ENCODE measurements at regions not wholly inside any gene's neighbourhood (a gene's known extent, or its start where the extent isn't known, plus 50 kb on each side); places are given as distances from the start of the nearest gene placed in this dataset.

GRCh38 chr10:130809761-130810515, 501.6 kb downstream of the TCERG1L start:
- DNase-seq: no peak

- DNase-seq: no peak
Measured at GRCh38 chr10:130810856-130811255, 500.7 kb downstream of the TCERG1L start.

DNA sequence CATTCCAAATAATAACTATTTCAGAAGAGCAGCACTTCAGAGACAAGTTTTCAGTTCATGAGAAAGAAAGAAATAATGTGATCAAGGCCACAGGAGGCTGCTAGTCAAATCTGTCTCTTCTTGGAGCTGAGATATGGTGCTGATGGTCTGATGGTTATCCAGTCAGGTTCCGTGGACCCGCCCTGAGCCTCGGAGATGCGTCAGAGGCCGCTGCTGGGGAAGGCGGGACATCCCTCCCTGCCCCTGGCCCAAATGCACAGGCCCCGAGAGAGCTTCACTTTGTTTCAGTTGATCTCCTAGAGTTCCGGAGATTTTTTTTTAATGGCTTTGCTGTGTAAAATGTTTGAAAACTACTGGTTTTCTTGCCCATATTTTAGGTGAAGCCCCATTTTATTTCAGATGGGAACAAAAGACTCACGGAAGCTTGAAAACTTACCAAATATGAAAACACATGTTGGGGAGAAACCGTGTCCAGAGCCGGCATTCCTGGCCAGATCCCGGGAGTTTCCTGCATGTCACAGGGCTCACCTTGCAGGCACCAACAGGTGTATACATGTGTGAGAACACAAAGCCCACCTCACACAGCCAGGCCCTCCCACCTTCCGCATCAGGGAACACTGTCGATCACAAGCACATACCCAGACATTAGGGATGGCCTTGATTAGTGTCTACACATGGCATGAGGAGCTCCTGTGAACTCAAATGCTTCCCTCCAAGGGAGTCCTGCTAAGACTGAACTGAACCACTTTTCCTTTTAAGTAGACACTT, 499.0 kb downstream of the TCERG1L start:
- no peak for DNase-seq

GRCh38 chr10:130814610-130815009, 496.9 kb downstream of the TCERG1L start:
- no peak for DNase-seq

GRCh38 chr10:130816116-130816901, 495.2 kb downstream of the TCERG1L start:
- DNase-seq: no peak

DNA sequence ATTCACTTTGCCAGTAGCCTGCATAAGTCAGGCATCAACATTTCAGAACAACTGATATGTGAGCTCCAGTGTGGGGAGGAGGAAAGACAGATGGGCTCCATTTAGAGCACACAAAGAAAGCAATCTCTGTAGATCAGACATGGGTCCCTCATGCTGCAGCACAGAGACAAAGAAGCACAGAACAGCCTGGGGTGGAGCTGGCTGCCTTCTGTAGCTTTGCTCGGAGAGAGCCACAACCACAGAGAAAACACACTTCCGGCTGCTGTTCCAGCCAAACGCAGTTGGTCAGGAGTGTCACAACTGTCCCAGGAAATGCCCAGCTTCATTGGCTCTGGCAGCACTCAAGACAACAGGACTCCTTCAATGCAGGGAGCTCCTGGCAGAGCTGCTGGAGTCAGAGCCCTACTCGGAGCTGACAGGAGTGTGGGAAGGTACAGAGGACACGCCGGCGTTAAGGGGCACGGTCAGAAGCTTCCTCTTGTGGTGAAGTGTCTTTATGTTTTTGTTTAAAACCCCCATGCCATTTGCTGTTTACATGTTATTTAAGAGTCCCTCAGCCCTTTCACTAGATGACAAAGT, 494.4 kb downstream of the TCERG1L start:
- no peak for DNase-seq

GRCh38 chr10:130817674-130818073, 493.8 kb downstream of the TCERG1L start:
- DNase-seq: no peak

DNA sequence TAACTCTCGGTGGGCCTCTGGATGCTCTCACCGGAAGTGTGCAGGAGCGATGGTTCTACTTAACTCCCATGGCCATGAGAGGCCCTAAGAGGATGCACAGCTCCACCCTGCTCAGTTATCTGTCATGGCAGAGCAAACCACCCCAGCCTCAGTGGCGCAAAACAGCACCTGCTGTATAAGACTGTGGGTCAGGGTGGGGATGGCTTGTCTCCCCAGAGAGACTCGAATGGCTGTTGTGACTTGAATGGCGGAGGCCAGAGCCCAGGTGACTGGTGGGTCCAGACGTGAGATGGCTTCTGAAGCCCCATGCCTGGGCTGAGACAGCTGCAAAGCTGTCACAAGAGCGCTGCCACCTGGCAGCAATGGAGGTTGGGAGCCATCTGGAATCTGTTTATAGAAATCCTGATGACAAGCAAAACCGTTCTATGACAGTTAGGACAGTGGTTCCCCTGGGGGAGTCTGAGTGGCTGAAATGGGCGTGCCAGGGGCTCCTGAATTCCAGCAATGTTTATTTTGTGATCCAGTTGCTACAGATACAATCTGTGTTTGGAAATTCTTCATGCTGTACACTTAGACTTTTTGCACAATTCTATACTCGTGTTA, 490.5 kb downstream of the TCERG1L start:
- DNase-seq: no peak

- no peak for DNase-seq
Measured at GRCh38 chr10:130824230-130825014, 487.1 kb downstream of the TCERG1L start.

DNA sequence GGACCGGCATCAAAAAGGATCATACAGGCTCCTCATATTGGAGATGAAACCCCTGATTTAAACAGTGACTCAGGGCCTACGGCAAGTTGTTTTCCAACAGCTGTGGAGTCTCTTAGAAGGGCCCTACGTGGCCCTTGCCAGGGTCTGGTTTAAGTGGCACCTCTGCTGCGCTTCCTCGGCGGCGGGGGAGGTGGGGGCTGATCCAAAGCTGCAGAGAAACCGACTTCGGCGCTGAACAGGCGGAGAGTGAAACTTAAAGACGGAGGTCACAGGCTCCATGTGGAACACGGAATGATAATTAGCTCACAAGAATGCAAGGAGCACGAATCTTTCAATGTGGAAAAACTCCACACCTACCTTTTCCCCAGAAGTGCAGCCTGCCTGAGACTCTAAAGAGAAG, 477.9 kb downstream of the TCERG1L start:
- no peak for DNase-seq

DNA sequence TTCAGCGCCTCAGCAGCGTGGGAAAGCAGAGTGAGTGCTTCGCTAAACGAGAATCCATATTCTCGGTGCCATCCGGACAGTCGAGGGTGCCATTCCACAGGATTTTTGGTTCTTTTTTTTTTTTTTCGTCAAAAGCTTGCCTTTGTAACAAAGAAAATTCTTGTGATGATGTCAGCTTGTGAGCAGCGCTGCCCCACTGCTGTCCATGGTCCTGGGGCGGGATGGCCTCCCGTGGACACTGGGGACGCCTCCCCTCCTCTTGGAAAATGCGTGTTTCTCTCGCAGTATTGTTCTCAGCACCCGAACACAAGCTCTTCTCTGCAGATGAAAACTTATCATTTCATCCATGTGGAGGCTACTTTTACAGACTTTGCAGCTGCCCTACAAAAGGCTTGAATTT, 477.4 kb downstream of the TCERG1L start:
- DNase-seq: no peak

- DNase-seq: no peak
Measured at GRCh38 chr10:130834573-130834972, 476.9 kb downstream of the TCERG1L start.

- DNase-seq: no peak
Measured at GRCh38 chr10:130835068-130835467, 476.5 kb downstream of the TCERG1L start.

- no peak for DNase-seq
Measured at GRCh38 chr10:130836344-130836743, 475.2 kb downstream of the TCERG1L start.

- no peak for DNase-seq
Measured at GRCh38 chr10:130843051-130843653, 468.4 kb downstream of the TCERG1L start.

DNA sequence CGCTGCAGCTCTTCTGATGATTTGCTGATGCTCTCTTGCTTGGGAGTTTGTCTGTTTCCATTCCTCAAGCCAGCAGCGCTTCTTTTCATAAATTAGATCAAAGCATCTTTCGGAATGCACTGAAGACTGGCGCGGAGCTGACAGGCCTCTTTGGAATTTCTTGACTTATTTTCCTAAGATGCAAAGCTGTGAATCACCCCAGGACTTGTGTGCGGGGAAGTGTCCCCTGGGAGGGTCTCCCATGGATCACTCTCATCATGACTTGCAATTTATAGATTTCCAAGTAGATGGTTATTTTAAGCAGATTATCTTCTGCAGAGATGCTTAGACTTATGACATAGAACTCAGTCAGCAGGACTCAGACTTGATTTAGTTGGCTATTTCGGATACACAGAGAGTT, 467.2 kb downstream of the TCERG1L start:
- DNase-seq: no peak

DNA sequence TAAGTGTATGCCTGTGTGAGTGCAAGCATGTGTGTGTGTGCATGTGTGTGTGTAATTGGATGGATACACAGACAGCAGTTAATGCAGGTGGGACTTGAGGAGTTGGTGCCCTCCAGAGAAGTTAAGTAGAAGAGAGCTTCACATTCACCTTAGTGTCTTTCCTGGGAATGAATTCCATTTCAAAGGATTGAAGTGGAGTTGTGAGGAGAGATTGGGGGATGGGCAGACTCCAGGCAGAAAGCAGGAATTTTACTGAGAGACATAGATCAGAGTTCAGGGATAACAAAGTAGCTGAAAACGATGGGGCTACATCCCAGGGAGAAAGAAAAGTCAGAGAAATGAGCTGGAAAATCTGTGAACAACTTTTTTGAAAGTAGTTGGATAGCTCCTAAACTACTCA, 464.4 kb downstream of the TCERG1L start:
- no peak for DNase-seq

DNA sequence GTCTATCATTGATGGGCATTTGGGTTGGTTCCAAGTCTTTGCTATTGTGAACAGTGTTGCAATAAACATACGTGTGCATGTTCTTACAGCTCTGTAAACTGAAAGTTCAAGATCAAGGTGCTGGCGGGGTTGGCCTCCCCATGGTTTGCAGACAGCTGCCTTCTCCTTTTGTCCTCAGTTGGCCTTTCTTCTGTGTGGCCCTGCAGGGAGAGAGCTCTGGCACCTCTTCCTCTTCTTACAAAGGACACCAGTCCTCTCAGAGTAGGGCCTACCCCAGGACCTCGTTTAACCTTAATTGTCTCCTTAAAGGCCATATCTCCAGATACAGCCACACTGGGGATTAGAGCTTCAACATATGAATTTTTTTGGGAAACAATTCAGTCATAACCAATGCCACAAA, 462.7 kb downstream of the TCERG1L start:
- DNase-seq: no peak

- no peak for DNase-seq
Measured at GRCh38 chr10:130854151-130854550, 457.4 kb downstream of the TCERG1L start.

DNA sequence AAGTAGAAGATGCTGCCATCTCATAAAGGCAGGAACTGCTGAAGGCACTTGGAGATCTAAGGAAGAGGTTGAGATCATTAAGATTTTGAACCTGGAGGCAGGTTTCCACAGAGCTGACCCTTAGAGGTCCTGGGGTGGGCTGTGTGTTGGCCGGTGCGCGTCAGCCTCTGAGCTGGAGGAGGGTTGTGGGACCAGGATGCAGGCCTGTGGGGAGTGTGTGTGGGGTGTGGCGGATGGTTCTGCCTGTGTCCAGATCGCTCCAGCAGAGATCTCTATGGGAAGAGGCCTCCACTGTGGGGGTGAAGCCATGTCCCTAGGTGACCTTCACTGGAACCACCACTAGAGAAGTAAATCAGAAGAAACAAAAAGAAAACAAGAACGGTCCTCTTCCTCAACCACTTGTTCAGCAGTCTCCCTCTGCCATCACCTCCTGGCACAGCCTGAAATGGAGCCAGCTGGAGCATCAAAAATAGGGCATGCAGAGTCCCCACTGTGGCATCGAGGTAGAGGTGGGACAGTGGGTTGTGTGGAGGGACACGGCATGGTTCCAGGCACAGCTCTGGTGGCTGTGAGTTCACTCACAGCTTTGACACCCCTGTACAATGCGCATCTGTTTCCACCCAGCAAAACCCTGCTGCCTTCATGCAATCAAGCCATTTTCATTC, 453.8 kb downstream of the TCERG1L start:
- DNase-seq: no peak

DNA sequence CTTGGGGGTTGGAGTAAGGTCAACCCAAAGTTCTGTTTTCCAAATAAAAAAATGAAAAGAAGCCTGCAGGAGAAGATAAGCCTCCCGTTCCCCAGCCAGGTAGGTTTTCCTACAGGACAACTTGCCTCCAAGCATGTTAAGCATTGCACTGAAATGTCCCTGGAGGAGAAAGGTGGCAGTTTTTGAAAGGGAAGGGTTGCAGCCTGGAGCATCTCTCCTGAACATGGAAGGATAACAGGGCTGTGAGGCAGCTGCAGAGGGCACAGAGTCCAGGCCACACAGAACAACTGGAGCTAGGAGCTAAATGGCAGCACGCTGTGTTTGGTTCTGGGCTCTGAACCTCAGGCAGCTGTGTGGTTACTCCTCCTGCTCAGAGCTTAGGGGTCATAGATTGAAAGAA, 452.9 kb downstream of the TCERG1L start:
- no peak for DNase-seq

Data from NCI-H1092 (cell line).